ENCODE measurements at regions not wholly inside any gene's neighbourhood (a gene's known extent, or its start where the extent isn't known, plus 50 kb on each side); places are given as distances from the start of the nearest gene placed in this dataset.

DNA sequence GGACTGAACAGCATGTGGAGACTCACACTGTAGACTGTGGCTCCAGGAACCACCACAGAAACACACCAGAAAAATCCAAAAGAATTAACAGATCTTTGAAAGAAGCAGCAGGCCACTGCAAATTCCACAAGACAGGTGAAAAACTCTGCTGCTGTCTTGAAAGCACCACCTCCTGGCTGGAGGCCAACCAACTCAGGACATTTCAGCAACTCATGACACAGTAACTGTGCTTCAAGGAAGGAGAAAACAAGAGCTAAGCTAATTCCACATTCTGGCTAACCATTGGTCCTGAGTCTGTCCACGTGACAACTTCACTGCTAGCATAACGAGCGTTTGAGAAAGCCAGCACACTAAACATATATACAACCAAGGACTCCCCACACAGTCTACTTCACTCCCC lies 625.1 kb downstream of the PRELID2 start (continued):
- TF ChIP-seq, protein P1, sequence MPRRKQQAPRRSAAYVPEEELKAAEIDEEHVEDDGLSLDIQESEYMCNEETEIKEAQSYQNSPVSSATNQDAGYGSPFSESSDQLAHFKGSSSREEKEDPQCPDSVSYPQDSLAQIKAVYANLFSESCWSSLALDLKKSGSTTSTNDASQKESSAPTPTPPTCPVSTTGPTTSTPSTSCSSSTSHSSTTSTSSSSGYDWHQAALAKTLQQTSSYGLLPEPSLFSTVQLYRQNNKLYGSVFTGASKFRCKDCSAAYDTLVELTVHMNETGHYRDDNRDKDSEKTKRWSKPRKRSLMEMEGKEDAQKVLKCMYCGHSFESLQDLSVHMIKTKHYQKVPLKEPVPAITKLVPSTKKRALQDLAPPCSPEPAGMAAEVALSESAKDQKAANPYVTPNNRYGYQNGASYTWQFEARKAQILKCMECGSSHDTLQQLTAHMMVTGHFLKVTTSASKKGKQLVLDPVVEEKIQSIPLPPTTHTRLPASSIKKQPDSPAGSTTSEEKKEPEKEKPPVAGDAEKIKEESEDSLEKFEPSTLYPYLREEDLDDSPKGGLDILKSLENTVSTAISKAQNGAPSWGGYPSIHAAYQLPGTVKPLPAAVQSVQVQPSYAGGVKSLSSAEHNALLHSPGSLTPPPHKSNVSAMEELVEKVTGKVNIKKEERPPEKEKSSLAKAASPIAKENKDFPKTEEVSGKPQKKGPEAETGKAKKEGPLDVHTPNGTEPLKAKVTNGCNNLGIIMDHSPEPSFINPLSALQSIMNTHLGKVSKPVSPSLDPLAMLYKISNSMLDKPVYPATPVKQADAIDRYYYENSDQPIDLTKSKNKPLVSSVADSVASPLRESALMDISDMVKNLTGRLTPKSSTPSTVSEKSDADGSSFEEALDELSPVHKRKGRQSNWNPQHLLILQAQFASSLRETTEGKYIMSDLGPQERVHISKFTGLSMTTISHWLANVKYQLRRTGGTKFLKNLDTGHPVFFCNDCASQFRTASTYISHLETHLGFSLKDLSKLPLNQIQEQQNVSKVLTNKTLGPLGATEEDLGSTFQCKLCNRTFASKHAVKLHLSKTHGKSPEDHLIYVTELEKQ (CRISPR knock-in tag; IDR thresholded peaks at IDR 0.05), result no peak
- TF ChIP-seq POLR3G (IDR thresholded peaks at IDR 0.05; ENCODE audit: extremely low read depth, insufficient read length, insufficient replicate concordance) (no peak), ZNF668 (CRISPR knock-in tag; IDR thresholded peaks at IDR 0.05) (no peak), MIER1 (IDR thresholded peaks at IDR 0.05; ENCODE audit: low read depth) (no peak)

DNA sequence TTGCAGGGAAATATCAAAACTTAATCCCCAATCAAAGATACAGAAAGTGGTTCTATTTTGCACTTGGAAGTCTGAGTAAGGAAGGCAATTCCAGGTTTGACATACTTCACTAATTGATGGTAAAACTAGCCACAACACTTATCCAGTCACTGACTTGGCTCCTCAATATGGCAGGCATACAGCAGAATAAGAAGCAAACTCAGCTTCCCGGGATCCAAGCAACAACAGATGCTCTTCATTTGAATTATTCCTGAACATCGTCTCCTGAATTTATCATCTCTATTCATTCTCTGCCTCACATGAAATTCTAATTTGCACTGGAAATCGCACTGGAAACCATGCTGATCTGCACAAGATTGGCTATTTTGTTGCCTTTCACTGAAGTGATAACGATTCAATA lies 629.6 kb downstream of the PRELID2 start:
- Histone ChIP-seq H2AFZ (ENCODE audit: low read depth, low read length) (no peak overlapping the region), H3K4me3 (no peak overlapping the region), H3K36me3 (ENCODE audit: control insufficient read depth, insufficient read depth, low read length) (no peaks in the 10 kb centered on the region), H3K27ac (ENCODE audit: extremely low read depth, low read depth, low read length) (no peak overlapping the region), H4K20me1 (replicated peaks; ENCODE audit: control insufficient read depth, insufficient read depth, low read length) (no peaks in the 10 kb centered on the region), H3K9me1 (ENCODE audit: control insufficient read depth, insufficient read depth, low read length) (no peaks in the 10 kb centered on the region), H3K79me2 (ENCODE audit: control insufficient read depth, insufficient read depth, low read length) (no peaks in the 10 kb centered on the region), H3K27me3 (ENCODE audit: control insufficient read depth in 2 of 2, insufficient read depth in 2 of 2, low read length in 2 of 2) (no peaks in the 10 kb centered on the region), H3K4me2 (ENCODE audit: insufficient read depth, low read length) (no peak overlapping the region), H3K4me1 (replicated peaks in 1 of 2; ENCODE audit: control insufficient read depth in 2 of 2, insufficient read depth in 2 of 2, low read length in 2 of 2) (no peaks in the 10 kb centered on the region), H3K9ac (ENCODE audit: insufficient read depth in 1 of 2, low read depth in 2 of 2, low read length in 2 of 2) (no peak overlapping the region), H3K9me3 (replicated peaks; ENCODE audit: control insufficient read depth, insufficient read depth, low read depth, low read length) (0 out of 2 replicates have a peak, but pooled peaks cover 2% of the 10 kb centered on the region)
- in situ Hi-C loops (cut with MboI), result no loop called here
- DNase-seq (ENCODE audit: extremely low read depth in 1 of 4, low spot score in 3 of 4), result no peak
- ChIA-PET CTCF (ENCODE audit: low intra/inter-chr PET ratio) (no interaction called here), POLR2A (no interaction called here)
- 0% methylated on average over 4 of the region's 4 CpGs for whole genome bisulfite sequencing (ENCODE audit: insufficient coverage, low coverage, missing lambda C conversion rate)
- BruUV-seq (replicated peaks), result no TSS peak
- ATAC-seq, result no peak
- intact Hi-C loops (cut with micrococcal nuclease), result no loop called here
- FAIRE-seq, result no peak
- TF ChIP-seq NCOA4 (IDR thresholded peaks at IDR 0.05; ENCODE audit: partially characterized antibody) (no peak), SMARCA5 (IDR thresholded peaks at IDR 0.05) (no peak), HES1 (IDR thresholded peaks at IDR 0.05; ENCODE audit: low read depth) (no peak), NR4A1 (CRISPR knock-in tag; IDR thresholded peaks at IDR 0.05) (no peak), NR4A1 (tag; IDR thresholded peaks at IDR 0.05) (no peak), TAL1 (IDR thresholded peaks at IDR 0.05) (no peak), HCFC1 (IDR thresholded peaks at IDR 0.05; ENCODE audit: low read depth, low read length) (no peak), IFI16 (CRISPR knock-in tag; IDR thresholded peaks at IDR 0.05) (no peak)
- TF ChIP-seq, protein P2, sequence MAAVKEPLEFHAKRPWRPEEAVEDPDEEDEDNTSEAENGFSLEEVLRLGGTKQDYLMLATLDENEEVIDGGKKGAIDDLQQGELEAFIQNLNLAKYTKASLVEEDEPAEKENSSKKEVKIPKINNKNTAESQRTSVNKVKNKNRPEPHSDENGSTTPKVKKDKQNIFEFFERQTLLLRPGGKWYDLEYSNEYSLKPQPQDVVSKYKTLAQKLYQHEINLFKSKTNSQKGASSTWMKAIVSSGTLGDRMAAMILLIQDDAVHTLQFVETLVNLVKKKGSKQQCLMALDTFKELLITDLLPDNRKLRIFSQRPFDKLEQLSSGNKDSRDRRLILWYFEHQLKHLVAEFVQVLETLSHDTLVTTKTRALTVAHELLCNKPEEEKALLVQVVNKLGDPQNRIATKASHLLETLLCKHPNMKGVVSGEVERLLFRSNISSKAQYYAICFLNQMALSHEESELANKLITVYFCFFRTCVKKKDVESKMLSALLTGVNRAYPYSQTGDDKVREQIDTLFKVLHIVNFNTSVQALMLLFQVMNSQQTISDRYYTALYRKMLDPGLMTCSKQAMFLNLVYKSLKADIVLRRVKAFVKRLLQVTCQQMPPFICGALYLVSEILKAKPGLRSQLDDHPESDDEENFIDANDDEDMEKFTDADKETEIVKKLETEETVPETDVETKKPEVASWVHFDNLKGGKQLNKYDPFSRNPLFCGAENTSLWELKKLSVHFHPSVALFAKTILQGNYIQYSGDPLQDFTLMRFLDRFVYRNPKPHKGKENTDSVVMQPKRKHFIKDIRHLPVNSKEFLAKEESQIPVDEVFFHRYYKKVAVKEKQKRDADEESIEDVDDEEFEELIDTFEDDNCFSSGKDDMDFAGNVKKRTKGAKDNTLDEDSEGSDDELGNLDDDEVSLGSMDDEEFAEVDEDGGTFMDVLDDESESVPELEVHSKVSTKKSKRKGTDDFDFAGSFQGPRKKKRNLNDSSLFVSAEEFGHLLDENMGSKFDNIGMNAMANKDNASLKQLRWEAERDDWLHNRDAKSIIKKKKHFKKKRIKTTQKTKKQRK (IDR thresholded peaks at IDR 0.05; ENCODE audit: borderline replicate concordance, low read depth, low read length), result no peak

Measured in K562 (cell line).